Lower leg skin (tissue), 4 donors: ENCODE measurements at regions not wholly inside any gene's neighbourhood (a gene's known extent, or its start where the extent isn't known, plus 50 kb on each side); places are given as distances from the start of the nearest gene placed in this dataset.

Experiments used
- DNase-seq, 2 donors: peaks; one replicate each; pipeline ENCODE4 v3.0.0-alpha.2; 2019; ENCODE audit warnings: low spot score in 2 of 2
- H3K4me3 ChIP-seq: fragments of 200-600 bp; sonication (generic); 2 replicates; pipeline ENCODE4 v1.5.1; 2017; ENCODE audit warnings: mild to moderate bottlenecking, low read depth; ENCODE audit not compliant: poor library complexity, severe bottlenecking
- POLR2A ChIP-seq, 2 donors: fragments of 450-650 bp; IDR thresholded peaks; one replicate each; pipeline ENCODE4 v1.6.1; 2016 to 2017; ENCODE audit warnings: antibody characterized with exemption in 2 of 2, mild to moderate bottlenecking in 1 of 2, moderate library complexity in 1 of 2
- WGBS, 2 donors: methylation state at CpG; one replicate each; pipeline ENCODE4 v1.1.5; 2018; 5-methylcytosine and 5-hydroxymethylcytosine counted together
- intact Hi-C: fragments of 100-400 bp; cut with DNase I; formaldehyde crosslinking; loops from one replicate; pipeline ENCODE4 v1.15.0; 2023; ENCODE audit warnings: low total_unique reads
- TF ChIP-seq, protein P1 (sequence below), 3 donors: fragments of 450-650 bp; IDR thresholded peaks; one replicate each; pipeline ENCODE4 v1.5.1; 2016; ENCODE audit warnings: antibody characterized with exemption in 3 of 3, mild to moderate bottlenecking in 3 of 3, moderate library complexity in 2 of 3

DNA sequence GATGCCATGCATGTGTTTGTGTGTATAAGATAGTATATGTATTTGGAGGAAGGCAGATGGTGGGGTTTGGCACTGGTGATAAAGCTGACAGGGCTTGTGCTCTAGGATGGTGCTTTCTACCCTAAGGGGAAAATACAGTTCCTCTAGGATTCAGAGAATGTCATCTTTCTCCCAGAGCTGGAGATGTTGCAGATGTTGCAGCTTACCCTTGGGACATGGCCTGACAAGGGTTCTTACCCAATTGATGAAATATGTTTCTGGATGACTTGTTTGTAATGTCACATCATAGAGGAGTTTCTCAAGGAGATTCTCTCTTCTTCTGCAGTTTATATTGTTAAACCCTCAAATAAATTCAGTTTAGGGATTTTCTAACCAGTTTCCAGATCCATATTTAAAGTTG, 52.5 kb upstream of the PITX2 start:
- no peak for TF ChIP-seq POLR2A (IDR thresholded peaks at IDR 0.05)
- TF ChIP-seq, protein P1, sequence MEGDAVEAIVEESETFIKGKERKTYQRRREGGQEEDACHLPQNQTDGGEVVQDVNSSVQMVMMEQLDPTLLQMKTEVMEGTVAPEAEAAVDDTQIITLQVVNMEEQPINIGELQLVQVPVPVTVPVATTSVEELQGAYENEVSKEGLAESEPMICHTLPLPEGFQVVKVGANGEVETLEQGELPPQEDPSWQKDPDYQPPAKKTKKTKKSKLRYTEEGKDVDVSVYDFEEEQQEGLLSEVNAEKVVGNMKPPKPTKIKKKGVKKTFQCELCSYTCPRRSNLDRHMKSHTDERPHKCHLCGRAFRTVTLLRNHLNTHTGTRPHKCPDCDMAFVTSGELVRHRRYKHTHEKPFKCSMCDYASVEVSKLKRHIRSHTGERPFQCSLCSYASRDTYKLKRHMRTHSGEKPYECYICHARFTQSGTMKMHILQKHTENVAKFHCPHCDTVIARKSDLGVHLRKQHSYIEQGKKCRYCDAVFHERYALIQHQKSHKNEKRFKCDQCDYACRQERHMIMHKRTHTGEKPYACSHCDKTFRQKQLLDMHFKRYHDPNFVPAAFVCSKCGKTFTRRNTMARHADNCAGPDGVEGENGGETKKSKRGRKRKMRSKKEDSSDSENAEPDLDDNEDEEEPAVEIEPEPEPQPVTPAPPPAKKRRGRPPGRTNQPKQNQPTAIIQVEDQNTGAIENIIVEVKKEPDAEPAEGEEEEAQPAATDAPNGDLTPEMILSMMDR (IDR thresholded peaks at IDR 0.05) = no peak
- intact Hi-C loops = no loop called here
- H3K4me3 ChIP-seq = no peak overlapping the region
- no peak for DNase-seq

DNA sequence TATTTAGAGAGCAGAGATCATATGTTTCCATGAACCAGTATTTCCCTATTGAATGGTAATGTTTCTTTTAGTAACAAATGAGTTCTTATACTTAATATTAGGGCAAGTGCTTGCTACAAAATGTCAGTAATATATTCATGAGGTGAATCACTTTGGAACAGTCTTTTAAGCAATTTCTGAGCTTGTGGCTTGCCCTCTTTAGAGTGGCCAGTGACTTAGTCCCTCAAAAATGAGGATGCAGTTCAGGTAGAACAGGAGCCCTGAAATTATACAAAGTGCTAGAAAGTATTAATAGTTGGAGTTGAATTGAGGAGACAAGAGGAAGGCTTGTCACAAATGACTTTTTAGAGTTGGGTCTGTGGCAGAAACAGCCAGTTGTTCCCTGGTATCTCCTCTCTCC, 53.4 kb upstream of the PITX2 start:
- TF ChIP-seq, protein P1 (IDR thresholded peaks at IDR 0.05) = no peak
- no peak for TF ChIP-seq POLR2A (IDR thresholded peaks at IDR 0.05)
- intact Hi-C loops = no loop called here

DNA sequence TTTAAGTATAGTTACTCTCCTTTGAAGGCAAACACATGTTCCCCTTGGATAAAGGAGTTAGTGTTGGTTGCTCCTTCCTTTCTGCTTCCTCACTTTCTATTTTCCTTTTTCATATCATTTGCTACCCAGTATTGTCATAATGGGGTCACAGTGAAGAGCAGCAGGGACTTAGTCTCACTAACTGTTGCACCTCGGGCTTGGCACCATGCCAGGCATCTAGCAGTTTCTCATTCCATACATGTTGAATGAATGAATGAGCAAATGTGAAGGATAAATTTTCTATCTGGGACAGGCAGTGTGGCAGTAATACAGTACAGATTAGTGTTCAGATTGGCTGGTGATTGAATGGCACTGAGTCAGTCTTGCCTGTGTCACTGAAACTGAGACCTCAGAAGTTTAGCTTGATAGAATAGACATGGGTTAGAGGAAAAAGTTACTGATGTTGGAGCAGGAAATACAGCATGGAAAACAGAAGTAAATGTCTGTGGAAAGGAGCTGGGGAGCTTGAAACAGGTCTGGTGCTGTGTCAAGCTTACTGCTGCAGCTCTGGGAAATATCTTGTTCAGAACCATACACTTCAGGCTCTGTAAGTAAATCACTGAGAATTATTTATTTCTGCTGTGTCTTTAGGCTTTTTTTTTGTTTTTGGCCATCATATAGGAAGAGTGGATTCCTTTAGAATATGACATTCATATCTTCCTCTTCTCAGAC, 55.8 kb upstream of the PITX2 start:
- H3K4me3 ChIP-seq = no peak overlapping the region
- no peak for DNase-seq
- intact Hi-C loops = no loop called here
- WGBS, 2 donors = 16 to 18% methylated on average over 1 of the region's 1 CpG
- TF ChIP-seq, protein P1 (IDR thresholded peaks at IDR 0.05) = no peak
- TF ChIP-seq POLR2A (IDR thresholded peaks at IDR 0.05) = no peak

More for the DNA sequence above, 53.4 kb upstream of the PITX2 start:
- H3K4me3 ChIP-seq = no peak overlapping the region
- DNase-seq = no peak

DNA sequence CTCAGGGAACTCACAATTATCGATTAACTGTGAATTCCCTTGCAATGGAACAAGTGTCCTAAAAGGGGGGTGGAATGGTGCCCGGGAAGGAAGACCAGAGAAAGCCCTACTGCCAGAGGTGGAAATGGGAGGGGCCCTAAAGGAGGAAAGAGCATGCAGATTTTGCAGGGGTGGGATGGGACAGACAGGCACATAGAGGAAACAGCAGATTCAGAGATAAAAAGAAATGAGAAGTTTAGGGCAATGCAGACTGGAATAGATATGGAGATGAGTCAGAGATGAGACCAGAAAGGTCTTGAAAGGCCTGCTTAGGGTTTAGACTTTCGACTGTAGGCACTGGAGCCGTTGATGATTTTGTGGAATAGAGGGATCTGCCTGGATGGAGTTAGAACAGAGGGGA, 57.4 kb upstream of the PITX2 start:
- no peak overlapping the region for H3K4me3 ChIP-seq
- no peak for DNase-seq
- intact Hi-C loops = no loop called here
- TF ChIP-seq, protein P1 (IDR thresholded peaks at IDR 0.05) = no peak
- no peak for TF ChIP-seq POLR2A (IDR thresholded peaks at IDR 0.05)
- WGBS, 2 donors = 71 to 72% methylated on average over 4 of the region's 4 CpGs

DNA sequence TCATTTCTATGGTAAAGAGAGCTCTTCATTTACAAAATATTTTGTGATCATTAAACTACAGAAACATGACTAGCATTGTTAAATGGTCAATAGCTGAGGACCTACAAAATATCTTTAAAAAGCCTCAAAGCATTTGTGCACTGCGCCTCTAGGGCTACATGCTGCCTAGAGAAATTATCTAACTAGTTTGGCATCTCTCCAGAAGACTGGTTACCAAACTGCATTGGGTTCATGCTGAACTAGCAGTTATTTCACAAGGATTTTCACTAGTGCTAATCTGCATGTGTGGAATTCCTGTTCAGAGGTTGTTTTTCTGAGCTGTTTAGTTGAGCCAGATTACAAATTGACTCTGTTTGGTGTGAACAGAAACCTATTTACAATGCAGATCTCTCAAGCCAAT, 58.5 kb upstream of the PITX2 start:
- no peak overlapping the region for H3K4me3 ChIP-seq
- WGBS, 2 donors = 83 to 91% methylated on average over 1 of the region's 1 CpG
- DNase-seq = no peak
- intact Hi-C loops = no loop called here
- TF ChIP-seq, protein P1 (IDR thresholded peaks at IDR 0.05) = no peak
- no peak for TF ChIP-seq POLR2A (IDR thresholded peaks at IDR 0.05)

DNA sequence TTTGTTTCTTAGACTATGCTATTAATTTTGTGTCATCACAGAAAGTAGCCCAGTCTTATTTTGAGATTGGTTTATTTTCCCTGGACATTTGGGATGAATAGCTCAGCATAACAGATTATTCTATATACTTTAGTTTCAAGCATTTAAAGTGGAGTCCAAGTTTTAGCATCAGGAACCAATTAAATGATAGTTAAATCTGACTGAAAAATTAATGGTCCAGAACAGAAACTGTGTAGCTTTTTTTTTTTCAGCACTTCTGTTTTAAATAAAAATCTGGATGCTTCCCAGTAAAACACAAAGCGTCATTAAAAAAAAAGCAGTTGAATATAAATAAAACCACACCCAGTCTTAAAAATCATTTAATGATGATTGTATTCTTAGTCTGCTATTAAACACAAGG, 59.4 kb upstream of the PITX2 start:
- intact Hi-C loops = no loop called here
- DNase-seq = no peak
- no peak for TF ChIP-seq POLR2A (IDR thresholded peaks at IDR 0.05)
- TF ChIP-seq, protein P1 (IDR thresholded peaks at IDR 0.05) = no peak
- WGBS, 2 donors = 33 to 44% methylated on average over 1 of the region's 1 CpG
- H3K4me3 ChIP-seq = no peak overlapping the region
